ENCODE measurements at regions not wholly inside any gene's neighbourhood (a gene's known extent, or its start where the extent isn't known, plus 50 kb on each side); places are given as distances from the start of the nearest gene placed in this dataset.
"Not testable (repeated sequence)": the region's sequence is repeated elsewhere in the genome, so short reads cannot be mapped to it uniquely, and the experiment has no call there.

DNA sequence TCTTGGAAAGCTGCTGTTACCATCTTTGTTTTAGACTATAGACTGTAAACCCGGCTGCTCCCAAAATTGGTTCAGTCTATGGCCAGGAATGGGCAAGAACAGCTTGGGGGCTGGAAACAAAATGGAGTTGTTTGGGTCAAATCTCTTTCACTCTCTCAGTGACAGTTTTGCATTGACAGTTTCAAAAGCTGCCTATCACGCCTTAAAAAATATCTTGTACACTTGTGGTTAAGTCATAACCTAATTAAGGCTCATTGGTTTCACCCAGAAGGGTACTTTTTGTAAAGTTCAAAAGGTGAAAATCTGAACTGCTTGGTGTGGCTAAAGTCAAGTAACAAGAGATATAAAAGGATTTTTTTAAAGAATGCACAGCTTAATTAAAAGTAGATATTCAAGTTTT lies 76.1 kb upstream of the PRL start:
- no peak for TF ChIP-seq ZFX (IDR thresholded peaks at IDR 0.05; ENCODE audit: borderline replicate concordance)
- TF ChIP-seq, protein P1, sequence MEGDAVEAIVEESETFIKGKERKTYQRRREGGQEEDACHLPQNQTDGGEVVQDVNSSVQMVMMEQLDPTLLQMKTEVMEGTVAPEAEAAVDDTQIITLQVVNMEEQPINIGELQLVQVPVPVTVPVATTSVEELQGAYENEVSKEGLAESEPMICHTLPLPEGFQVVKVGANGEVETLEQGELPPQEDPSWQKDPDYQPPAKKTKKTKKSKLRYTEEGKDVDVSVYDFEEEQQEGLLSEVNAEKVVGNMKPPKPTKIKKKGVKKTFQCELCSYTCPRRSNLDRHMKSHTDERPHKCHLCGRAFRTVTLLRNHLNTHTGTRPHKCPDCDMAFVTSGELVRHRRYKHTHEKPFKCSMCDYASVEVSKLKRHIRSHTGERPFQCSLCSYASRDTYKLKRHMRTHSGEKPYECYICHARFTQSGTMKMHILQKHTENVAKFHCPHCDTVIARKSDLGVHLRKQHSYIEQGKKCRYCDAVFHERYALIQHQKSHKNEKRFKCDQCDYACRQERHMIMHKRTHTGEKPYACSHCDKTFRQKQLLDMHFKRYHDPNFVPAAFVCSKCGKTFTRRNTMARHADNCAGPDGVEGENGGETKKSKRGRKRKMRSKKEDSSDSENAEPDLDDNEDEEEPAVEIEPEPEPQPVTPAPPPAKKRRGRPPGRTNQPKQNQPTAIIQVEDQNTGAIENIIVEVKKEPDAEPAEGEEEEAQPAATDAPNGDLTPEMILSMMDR (IDR thresholded peaks at IDR 0.05) = no peak
- H3K27ac ChIP-seq = no peak overlapping the region

DNA sequence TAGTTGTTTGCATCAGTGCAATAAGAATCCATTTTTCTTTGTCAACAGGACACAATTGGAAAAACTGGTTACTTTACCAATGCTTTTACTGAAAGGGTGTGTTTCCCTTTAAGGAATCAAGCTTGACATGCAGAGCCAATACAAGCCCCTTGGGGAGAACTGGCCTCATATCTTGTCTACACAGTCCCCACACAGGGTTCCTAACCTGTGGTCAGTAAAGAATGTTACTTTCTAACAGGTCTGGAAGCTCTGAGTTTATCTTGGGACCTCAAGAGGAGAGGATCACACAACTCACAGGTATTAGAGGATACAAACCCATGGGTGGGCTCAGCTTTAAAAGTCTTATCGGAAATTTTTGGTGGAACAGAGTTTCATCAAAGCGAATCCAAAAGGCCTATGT lies 78.1 kb upstream of the PRL start:
- H3K27ac ChIP-seq = not testable (repeated sequence)

DNA sequence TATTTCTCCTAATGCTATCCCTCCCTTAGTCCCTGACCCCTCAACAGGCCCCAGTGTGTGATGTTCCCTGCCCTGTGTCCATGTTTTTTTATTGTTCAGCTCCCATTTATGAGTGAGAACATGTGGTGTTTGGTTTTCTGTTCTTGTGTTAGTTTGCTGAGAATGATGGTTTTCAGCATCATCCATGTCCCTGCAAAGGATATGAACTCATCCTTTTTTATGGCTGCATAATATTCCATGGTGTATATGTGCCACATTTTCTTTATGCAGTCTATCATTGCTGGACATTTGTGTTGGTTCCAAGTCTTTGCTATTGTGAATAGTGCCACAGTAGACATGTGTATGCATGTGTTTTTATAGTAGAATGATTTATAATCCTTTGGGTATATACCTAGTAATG lies 79.5 kb upstream of the PRL start:
- H3K27ac ChIP-seq = not testable (repeated sequence)

DNA sequence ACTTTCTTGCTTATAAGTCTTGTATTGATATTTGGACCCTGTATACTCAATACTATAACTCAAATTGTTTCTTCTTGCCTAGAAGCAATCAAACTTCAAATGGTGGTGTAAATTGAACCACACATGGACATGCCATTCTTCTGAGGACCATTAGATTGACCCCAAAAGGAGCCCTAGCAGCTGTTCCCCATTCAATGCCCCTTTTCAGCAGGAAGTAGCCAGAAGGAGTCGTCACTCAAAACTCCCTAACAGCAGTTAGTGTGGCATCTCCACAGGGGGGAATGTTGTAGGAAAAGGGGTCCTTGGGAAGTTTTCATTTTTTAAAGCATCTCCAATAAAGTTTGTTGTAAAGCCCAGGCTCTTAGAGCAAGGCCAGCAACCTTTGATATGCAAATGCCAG lies 81.7 kb upstream of the PRL start:
- H3K27ac ChIP-seq = not testable (repeated sequence)

DNA sequence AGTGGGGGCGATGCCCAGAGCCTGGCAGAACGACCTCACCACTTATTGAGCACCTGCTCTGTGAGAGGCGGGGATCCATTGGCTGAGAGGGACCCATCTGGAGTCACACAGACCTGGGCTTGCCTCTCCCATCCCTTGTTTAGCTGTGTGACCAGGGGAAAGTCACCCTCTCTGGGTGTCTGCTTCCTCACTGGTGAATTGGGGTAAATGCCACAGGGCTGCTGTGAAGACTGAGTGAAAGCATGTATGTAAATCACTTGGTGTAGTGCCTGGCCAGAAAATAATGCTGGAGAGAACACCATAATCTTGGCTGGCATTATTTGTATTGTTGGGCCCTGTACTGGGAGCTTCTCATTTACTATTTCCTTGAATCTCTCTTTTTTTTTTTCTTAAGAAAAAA lies 83.4 kb upstream of the PRL start:
- TF ChIP-seq, protein P1 (IDR thresholded peaks at IDR 0.05) = no peak
- TF ChIP-seq ZFX (IDR thresholded peaks at IDR 0.05; ENCODE audit: borderline replicate concordance) = no peak
- H3K27ac ChIP-seq = no peak overlapping the region

DNA sequence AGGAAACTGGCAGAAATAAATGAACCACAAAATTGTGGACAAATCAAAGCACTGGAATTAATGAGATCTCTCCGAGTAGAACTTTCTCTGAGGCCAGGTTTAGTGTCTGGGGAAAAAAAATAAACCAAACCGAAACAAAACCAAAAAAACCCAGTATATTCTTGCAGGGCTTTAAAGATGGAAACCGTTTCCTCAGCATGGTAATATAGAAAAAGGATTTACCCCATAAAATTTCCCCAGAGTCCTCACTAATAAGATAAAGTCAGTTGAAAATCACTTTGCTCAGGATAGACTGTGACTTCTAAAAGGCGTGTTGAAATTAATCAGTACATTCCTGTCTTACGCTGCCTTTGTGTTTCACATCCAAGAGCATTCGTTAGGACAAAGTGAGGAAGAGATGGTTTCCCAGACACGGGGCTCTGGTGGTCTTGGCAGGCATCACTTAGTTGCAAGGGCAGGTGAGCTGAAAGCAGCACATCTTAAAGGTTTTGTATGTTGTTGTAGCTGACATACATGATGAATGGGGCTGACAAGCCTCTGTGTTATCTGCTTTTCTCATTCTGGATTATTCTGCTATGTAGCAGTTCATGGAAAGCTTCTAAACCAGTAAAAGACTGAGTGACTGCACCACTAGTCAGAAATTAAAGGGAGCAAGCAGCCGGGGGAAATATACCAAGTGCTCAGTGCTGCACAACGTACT lies 85.2 kb upstream of the PRL start:
- TF ChIP-seq, protein P1 (IDR thresholded peaks at IDR 0.05) = no peak
- no peak for TF ChIP-seq ZFX (IDR thresholded peaks at IDR 0.05; ENCODE audit: borderline replicate concordance)
- no peak overlapping the region for H3K27ac ChIP-seq

DNA sequence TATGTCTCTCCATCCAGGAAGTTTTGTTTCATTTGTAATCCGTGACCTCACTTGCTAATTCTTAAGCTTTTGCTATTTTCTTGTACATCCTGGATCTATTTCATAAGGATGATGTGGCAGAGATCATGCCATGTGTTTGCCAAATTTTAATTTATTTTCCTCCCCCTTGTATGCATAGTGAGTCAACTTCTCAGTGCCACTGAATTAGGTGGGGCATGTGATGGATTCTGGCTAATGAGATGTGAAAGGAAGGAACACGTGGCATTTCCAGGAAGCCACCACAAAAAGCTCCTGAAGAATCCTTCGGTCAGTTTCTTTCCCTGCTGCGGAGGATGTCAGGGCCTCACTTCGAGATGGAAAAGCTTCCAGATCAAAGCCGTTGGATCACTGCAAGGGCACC lies 86.2 kb upstream of the PRL start:
- no peak overlapping the region for H3K27ac ChIP-seq
- TF ChIP-seq, protein P1 (IDR thresholded peaks at IDR 0.05) = no peak

DNA sequence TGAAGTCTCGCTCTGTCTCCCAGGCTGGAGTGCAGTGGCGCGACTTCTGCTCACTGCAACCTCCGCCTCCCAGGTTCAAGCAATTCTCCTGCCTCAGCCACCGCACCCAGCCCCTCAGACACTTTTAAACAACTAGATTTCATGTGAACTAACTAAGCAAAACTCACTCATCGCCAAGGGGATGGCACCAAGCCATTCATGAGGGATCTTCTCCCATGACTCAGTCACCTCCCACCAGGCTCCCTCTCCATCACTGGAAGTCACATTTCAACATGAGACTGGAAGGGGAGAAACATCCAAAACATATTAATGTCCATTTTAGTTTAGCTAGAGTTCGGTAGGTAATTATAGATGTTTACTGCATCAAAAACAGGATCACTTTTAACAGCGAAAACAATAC lies 95.9 kb upstream of the PRL start:
- TF ChIP-seq ZFX (IDR thresholded peaks at IDR 0.05; ENCODE audit: borderline replicate concordance) = no peak
- TF ChIP-seq, protein P1 (IDR thresholded peaks at IDR 0.05) = no peak

DNA sequence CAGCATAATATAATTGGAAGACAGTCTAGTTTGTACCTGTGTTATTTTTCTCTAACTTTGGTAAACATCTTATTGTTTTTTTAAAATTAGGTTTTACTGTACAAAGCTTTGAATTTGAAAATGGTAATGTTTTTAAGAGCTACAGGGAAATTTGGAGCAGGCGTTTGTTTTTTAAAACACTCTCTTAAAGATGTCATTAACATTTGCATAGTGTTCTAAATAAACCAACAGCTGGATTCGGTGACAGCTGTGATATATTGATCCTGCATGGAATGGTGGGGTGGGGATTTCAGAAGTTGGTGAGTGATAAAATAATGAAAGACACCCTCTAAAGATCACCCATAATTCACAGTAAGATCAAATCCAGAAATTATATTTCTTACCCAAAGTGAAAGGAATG lies 97.9 kb upstream of the PRL start:
- TF ChIP-seq, protein P1 (IDR thresholded peaks at IDR 0.05) = no peak
- TF ChIP-seq ZFX (IDR thresholded peaks at IDR 0.05; ENCODE audit: borderline replicate concordance) = no peak
- no peak overlapping the region for H3K27ac ChIP-seq

More for the DNA sequence above, 95.9 kb upstream of the PRL start:
- H3K27ac ChIP-seq = no peak overlapping the region
